DMS 273 (cell line): ENCODE measurements at regions not wholly inside any gene's neighbourhood (a gene's known extent, or its start where the extent isn't known, plus 50 kb on each side); places are given as distances from the start of the nearest gene placed in this dataset.

Experiments
- DNase-seq: peaks from one replicate; lab custom pipeline; 2025; ENCODE audit not compliant: unreplicated experiment; lab: John Stamatoyannopoulos, UW

DNA sequence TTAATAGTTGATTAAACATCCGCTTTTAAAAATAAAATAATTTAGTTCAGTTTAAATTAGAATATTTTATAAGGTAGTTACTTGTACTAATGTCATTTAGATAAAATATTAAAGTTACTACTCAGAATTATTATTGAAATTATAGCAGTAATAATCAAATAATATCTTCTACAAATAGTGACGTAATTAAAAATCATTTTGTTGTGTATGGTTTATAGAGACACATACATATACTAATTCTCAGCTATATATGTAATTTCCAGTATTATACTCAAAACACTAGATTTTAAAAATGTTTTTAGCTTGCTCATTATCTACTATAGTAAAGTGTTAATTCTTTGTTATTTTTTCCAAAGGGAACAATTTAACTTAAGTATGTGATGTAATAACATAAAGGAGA lies 435.2 kb upstream of the MANEA start:
- no peak for DNase-seq

DNA sequence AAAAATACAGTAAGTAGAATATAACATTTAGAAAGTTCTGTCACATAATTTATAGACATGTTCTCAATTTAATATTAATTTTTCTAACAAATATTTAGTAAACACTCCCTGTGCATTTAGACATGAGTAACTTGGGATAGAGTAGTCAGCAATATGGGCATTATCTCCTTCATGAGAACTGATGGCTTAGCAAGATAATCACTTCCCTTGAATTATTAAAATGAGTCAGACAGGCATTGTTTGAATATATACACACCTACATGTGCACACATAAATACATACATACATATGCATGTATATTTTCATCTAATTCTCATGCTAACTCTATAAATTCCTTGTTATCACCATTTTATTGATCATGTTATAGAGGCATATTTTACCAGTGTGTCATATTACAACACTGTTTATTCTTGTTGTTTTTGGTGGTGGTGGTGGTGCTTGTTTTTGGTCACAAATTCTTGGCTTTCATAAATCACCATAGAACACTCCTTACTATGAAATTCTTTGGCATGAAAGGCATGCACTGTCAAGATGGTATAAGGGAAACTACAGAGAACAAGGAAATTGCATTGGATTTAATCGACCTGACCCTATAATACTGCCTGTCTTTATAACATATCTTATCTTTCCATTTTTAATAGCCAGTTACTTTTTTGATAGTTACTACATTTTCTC lies 434.5 kb upstream of the MANEA start:
- no peak for DNase-seq

DNA sequence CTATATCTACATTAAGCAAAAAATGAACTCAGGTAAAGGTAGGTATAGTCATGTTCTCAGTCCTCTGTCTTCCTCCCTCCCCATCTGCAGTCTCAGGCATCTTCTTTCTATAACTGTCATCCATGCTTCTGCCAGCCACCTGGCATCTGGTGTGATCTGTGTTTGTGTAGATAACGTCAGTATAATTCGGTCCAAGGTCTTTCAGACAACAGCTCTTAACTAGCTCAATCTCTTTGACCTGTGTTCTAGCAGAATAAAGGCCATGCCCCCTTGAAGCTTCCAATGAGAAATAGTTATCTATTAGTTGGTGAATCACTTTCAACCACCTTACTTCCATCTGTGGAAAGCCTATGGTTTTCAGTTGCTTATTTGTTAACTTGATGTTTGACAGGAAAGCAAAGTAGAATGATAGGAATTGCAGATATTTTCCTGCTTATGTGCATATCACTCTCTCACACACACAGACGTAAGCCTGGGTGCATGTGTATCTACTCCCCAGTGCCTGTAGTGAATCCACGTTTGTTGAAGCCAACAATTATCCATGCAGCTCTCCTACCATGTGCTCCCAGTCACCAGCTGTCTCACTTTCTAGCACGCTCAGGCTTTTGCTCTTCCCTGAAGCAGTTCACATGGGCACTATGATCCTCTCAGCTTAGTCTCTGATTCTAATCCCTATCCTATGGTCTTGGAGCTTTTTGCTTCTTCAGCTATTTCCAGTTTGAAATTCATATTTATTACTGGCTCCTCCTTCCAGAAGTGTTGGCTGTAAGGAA lies 433.7 kb upstream of the MANEA start:
- peak; percentile 46 for DNase-seq

DNA sequence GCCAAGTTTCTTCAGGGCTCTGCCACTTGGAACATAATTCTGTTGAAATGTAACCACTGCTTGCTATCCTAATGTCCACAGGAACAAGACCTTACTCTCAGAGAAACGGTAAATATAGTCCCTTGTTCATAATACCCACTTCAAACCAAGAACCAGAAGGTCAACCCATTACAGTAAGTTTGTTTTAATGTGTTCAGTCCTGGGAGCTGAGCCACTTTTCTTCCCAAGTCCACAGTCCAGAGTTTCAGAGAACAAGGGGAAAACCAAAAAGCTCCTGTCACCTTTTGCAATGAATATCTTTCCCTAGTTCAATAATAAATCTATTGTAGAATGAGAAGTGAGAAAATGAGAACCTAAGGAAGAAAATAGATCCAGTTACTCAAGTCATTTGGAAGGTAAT lies 431.9 kb upstream of the MANEA start:
- DNase-seq = no peak

DNA sequence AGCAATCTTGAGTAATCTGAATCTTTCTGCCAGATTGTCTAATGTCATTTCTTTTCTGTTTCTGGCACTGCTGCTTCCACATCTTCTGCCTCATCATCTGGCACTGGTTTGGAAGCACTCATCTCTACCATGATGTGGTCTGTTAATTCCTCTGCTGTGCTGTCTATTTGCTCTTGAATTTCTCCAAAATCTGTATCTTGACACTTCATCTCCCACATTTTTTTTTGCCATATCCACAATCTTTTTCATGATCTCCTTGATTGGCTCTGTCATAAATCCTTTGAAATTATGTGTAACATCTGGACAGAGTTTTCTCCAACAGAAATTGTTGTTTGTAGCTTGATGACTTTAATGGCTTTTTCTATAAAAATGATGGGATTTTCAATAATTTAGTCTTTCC lies 417.8 kb upstream of the MANEA start:
- DNase-seq = no peak

DNA sequence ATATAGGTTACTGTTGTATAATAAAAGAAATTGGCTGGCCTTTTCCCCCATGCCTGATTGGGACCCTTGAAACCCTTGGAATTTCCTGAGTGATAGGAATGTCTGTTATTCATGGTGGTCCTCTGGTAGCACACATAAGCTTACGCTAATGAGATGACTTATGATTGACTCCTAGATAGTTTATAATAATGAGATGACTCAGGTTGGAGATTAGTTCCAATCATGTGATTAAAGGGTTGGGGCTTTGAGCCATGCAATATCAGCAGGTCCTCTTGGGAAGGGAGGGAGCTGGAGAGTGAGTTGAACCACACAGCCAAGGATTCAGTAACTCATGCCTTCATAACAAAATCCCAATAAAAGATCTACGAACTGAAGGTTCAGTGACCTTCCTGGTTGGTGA lies 407.6 kb upstream of the MANEA start:
- no peak for DNase-seq

DNA sequence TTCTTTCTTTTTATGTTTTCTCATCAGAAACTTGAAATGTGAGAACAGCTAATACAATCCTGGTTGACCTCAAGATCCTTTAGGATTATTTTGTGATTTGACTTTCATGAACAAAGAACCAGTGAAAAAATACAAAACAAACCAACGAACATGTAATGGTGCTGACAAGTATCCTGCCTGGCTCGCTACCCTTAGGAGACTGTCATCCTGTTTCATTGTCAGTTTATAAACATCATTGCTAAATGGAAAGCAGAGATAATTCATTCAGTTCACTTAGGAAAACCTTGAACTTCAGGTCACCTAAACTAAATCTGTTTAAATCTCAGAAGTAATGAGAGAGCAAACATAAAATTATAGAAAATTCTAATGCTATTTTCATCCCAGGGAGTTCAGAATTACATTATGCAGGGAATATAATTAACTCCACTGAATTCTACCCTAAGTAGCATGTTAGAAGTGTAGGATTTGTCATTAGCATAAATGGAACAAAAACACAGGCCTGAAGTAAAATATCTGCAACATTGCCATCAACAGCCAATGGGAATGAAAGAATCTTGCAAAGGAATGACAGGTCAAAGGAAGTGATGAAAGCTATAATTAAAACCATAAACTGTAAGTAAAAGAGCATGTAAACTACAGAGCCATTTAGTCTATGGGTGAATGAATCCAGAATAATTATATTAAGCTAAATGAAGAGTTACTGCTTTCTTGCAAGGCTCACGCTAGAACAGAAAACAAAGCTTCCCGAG lies 401.2 kb upstream of the MANEA start:
- no peak for DNase-seq

DNA sequence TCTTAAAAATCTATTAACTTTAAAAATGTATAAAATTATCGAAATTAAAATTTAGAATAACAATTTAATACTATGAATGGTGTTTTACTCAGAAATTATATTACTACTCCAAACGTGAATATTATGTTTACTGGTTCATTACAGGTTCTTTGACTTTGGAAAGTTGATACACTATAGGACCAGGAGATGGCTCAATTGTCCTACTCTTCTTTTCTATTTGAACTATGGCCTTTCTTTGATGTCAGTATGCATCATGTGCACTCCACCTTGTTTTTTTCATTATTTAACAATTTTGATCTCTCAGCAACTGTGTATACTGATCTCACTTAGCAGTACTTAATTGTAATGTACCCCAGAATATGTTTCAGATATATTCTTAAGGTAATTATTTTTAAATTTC lies 391.5 kb upstream of the MANEA start:
- peak; percentile 59 for DNase-seq

DNA sequence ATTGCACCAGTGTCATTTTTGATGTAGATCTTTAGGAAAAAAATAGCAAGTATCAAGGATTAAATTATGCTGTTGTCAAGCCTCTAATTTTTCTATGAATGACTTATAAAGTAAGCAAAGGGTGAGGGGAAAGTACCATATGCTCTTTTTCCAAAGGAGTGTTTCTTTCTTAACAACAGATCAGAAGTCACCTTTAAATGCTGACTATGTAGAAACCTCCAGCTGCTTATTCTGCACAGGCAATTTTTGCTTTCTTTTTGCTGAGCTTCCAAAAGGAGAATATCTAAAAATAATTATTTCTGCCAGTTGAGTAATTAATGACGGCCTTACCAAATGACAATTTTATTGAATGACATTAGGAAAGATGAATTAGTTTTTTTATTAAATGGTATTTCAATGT lies 390.6 kb upstream of the MANEA start:
- peak; percentile 22 for DNase-seq

DNA sequence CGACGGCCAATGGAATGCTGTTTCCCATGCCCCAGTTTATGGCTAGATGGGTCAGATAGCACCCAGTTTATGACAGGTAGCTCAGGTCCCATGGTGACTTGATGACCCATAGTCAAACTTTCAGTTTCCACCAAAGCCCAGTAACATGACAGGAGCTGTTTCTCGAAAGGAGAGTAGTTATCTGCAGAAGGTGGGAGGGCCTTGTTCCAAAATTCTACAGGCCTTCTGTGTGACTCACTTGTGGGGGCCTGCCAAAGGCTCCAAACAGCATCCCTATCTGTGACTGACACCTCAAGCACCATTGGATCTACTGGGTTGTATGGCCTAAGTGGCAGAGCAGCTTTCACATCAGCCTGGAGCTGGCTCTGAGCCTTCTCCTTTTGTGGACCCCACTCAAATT lies 379.7 kb upstream of the MANEA start:
- DNase-seq = no peak

DNA sequence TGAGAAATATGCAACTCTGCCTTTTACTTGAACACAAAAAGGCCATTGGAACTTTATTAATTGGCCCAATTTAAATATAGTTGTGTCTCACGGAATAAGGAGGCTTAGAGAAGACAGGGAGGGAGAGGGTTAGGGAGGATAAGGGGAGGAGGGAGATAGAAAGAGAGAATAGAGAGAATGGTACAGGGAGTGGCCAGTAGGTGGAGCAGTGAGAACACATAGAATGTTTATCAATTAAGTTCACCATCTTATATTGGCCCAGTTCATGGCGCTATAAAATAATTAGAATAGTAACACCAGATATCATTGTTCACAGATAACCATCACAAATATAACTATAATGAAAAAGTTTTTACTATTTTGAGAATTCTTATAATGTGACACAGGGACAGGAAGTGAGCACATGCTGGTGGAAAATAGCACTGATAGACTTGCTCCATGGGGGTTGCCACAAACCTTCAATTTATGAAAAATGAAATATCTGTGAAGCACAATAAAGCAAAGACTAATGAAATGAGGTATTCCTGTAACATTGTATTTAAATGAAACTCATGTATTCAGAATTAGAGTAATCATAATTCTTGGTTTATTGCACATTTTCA lies 374.1 kb upstream of the MANEA start:
- DNase-seq = peak; percentile 78

DNA sequence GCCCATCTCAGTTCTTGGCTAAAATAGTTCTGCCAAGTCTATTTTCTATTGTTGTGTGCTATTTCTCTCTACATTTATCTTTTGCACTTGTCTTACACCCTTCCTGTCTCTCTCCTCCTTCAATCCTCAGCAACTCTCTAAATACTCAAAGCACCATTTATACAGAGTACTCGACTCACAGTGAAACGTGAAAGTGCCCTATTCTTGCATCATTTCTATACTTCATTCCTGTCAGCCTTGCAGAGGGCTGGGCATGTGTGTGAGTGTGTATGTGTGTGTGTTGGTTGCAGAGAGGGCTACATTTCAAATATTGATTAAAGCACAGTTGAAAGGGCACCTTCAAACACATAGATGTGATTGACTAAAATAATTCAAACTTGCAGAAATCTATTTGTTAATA lies 373.2 kb upstream of the MANEA start:
- DNase-seq = no peak

DNA sequence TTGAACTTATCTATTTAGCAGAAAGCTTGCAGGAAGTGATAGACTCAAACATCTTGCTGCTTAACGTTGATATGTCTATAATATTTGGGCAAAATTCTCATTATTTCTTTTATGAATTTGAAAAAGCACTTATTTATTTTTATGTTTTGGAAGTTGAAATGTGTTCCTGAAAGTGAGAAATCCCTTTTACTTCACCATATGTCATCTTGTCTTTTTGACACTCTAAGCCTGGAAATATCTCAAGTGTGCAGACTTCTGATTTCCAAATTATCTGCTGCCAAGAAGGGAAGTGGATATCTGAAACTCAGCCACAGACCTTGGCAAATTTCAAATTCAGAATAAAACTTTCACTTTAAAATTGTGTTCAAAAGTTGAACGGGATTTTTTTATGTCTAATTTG lies 368.7 kb upstream of the MANEA start:
- DNase-seq = peak; percentile 26

DNA sequence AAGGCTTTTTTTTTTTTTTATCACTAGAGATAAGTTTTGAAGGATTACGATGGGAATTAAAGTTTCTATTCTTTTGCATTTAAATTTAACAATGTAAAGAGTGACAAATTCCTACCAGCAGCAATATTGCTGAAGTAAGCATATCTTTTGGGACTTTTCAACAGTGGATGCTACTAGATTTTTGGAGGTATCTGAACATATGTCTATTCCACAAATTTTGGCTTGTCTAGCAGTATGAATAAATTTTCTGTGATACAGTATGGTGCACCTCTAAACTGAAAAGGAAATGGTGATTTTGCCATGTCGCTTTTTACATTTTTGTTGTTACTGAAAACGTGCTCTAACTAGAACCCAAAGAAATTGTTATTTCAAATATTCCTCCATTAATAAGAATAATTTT lies 368.3 kb upstream of the MANEA start:
- DNase-seq = no peak

DNA sequence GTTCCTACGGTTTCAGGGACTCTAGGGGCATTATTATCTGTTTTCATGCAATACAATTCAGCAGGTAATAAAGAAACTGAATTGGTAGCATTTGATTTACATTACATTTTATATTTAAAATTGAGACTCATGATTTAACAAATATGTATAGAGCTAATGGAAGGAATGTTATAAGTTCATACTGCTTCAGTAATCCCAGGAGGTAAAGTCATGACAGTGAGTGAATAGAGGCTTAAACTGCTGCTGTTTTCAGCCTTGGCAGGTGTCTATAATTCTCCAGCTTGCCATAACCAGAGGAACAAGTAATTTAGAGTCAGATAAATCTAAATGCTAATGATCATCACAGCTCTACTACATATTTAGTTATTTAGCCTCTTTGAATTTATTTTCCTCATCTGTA lies 360.8 kb upstream of the MANEA start:
- no peak for DNase-seq

DNA sequence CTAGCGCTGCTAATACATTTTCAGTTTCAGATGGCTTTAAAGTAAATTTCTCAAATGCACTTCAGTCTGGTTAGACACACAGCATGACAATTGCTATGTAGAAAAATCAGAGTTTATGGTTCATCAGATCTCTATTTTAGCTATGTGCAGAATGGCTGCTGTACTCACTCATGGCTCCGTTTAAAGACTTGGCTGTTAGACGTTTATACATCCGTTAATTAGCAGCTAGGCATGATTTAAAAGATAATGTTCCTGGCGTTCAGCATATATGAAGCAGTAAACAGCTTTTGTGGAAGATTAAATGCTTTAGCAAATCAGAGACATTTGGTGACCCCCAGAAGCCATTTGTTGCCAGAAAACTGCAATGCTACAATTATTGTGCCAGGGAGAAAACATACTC lies 350.0 kb upstream of the MANEA start:
- DNase-seq = peak; percentile 26

DNA sequence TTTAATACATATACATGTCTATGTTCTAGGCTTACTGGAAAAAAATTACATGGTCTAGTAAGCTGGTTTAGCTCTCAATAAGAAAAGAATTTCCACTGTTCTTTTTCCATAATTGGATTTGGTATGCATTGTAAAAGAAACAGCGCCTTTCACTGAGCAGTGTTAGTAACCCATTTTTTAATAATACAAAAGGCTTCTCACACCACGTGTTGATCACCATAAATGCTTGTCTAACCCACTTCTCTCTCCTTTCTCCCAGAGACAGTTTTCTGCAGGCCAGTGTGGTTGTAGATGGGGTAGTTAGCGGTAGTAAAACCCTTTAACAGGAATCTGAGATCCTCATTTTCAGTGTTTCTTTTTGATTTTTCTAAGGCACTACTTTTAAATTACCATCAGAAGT lies 348.7 kb upstream of the MANEA start:
- no peak for DNase-seq

DNA sequence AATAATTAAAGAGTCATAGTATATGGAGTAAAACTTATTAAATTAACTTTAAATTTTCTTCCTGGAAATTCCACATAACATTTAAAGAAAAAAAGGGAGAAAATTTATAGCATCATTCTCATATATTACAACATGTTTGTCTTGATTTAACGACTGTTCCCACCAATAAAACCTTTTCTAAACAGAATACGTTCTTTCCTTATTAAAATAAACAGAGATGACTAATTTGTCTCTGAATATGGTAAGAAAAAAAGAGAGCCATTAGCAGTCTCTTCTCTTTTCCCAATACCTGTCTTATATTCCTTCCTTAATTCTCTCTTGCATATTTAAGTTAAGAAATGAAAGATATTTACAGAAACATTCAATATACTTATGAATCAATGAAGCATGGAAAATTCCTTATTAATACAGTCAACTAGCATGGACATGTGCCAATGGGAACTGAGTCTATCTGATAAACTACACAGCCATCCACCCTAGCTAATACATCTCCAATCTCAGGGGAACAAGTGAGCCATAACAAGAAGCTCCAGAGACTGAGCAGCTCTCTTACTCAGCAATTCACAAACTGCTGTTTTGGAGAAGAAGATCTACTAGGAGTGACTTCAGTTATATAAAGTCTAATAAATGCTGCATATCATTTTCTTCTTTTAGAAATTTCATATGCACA lies 347.1 kb upstream of the MANEA start:
- DNase-seq = no peak

DNA sequence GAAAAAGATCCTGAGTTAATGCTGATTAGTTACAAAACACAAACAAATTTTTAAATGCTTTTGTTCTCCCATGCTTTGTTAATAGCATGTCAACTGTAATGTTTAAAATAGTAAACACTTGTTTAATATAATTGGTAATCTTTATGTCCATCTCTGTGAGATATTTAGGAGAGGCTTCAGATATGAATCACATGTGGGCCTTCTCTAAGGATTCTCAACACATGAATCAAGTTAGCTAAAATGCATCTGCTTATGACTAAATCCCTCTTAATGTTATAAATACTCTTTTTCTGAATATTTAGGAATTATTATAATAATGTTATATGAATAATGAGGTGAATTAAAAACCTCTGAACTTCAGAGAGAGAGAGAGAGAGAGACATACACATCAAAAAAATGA lies 345.9 kb upstream of the MANEA start:
- DNase-seq = no peak

DNA sequence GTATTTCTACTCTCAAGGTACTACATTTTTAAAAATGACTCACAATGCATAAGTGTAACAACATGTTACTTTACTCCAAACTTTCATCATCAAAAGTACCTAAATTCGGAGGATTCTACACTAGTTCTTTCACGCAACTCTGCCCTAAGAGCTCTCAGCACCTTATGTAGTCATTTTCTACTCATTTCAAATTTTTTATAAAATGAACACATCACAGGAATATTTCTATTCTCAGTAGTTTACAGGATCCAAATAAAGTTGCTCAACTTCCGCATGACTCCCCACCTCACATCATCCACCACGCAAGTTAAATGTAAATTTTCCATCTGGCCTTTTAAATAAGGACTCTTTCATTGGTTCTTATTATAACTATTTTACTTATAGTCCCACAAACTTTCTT lies 344.9 kb upstream of the MANEA start:
- no peak for DNase-seq

DNA sequence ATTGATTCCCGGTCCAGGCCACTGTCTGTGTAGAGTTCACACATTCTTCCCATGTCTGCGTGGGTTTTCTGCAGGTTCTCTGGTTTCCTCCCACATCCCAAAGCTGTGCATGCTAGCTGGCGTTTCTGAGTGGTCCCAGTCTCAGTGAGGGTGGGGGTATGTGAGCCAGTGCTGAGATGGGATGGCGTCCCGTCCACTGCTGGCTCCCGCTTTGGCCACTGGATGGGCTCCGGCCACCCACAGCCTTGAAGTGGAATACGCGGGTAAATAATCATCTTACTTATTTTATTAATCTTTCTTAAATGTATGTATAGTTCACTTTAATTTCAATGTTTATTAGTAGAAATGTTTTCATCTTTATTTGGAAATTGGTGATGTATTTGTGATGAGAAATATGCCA lies 343.5 kb upstream of the MANEA start:
- no peak for DNase-seq
